HG03159 (cell line): ENCODE measurements at regions not wholly inside any gene's neighbourhood (a gene's known extent, or its start where the extent isn't known, plus 50 kb on each side); places are given as distances from the start of the nearest gene placed in this dataset.
"Not testable (repeated sequence)": the region's sequence is repeated elsewhere in the genome, so short reads cannot be mapped to it uniquely, and the experiment has no call there.

Source experiments
- ATAC-seq: cut with Tn5 transposase; IDR thresholded peaks from one replicate; pipeline ENCODE4 v1.9.1; 2021; ENCODE audit warnings: mild to moderate bottlenecking, moderate library complexity; ENCODE audit not compliant: unreplicated experiment

DNA sequence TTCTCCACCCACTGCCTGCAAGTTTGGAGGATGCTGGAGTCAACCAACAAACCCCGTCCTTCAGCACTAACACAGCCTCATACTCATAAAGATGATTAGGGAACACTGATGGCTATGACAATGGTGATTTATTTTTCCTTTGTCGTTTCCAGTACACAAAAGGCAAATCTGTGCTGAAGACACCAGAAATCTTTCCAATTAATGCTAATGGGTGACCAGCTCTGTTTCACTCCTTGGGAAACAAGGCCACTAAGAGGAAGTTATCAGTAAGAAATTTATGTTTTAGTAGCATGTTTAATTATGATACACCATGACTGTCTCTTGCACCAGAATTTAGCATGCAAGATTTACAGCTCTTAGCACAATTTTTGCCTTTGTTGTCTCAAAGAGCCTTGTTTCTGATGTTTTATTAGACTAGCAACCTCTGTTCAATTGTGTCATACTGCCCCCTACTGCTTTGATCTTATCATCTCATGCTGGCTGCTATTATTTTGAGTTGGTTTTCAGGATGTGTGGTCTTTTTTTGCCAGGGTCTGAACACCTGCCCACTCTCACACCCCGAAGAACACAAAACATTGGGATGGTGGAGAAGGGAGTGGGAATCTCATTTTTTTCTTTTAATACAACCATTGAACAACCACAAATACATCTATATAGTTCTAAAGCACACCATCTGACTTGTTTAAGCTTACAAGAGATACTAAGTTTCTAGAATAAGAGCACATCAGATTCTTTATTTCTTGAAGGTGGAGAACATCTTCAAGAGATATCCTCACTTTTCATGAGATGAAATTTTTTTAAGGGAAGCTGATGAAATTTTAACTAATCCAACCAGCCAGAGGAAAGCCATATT lies 160.9 kb downstream of the SPTSSA start:
- no peak for ATAC-seq

DNA sequence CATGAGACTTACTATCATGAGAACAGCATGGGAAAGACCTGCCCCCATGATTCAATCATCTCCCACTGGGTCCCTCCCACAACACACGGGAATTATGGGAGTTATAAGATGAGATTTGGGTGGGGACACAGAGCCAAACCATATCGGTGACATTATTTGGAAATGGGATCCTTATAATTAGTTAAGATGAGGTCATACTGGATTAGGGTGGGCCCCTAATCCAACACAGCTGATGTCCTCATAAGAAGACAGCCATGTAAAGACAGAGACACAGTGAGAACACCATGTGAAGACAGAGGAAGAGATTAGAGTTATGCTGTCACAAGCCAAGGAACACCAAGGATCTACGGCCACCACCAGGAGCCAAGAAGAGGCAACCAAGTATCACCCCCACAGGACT lies 161.7 kb downstream of the SPTSSA start:
- no peak for ATAC-seq

DNA sequence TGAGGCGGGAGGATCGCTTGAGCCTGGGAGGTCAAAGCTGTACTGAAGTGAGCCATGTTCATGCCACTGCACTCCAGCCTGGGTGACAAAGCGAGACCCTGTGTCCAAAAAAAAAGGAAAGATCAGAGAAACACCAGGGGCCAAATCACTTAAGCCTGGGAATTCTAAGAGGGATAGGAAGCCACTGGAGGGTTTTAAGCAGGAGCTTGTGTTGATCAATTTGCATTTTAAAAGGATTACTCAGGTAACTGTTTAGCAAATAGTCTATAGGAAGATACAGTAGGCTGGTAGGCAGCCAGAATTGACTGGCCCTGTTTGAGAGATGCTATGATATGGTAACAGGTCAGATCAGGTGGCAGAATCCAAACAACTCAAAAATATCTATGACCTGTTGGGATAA lies 162.7 kb downstream of the SPTSSA start:
- ATAC-seq = no peak

DNA sequence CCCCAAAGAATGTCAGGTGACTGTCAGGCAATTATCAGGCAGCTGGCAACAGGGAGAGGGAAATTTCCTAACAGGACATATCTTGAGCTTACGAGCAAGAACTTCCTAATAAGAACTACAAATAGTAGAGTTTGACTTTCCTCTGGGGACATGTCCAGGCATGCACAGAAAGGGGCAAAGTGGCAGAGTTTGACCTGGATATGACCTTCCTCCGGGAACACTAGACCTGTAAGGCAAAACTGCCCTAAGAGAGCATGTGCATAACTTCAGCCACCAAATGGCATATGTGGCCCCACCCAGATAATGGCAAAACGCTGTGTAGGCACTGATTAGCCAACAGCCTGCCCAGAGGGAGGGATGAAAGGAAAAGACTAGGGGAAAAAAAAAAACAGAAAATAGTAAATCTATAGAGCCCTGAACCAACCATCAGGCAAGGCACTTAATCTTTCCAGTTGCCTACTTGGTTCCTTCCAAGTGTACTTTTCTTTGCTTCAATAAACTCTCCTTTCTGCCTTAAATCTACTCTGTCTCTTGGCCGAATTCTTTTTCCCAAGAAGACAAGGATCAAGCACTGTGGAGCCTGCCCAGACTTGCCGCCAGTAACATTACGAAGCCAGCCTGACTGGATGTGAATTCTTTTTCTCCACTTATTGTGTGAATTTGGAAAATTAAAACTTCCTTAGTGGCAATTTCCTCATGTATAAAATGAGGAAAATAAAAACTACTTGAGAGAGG lies 164.1 kb downstream of the SPTSSA start:
- no peak for ATAC-seq

DNA sequence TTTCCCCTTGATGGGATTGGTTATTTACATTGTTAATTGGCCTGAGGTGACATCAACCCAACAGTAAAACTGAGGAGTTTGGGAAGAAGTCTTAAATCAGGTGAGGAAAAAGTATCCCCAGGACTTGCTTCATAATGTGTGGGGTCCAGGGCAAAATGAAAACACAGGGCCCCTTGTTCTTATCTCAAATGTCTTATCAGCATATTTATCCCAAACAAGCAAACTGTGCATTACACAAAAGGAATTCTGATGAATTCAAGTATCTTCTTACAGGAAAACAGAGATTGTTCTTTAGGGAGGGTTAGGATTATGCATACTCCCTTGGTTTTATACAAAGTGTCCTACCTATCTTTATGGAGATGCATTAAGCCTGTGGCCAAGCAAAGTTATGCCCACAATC lies 178.4 kb downstream of the SPTSSA start:
- no peak for ATAC-seq

DNA sequence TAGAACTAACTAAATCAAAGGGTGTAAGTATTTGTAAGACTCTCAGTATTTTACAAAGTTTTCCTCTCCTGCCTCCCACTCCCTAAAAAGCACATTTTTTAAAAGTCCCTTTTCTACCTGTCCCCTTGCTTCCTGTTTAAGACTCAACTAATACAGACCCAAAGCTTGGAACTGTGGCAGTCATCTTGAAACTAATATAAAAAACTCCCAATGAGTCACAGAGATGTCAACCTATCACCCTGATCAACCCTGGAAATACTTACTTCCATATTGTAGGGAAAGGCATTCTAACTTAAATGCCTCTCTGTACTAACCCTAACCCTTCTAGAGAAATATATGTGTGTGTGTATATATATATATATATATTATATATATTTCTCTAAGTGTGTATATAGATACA lies 184.8 kb downstream of the SPTSSA start:
- ATAC-seq = no peak

DNA sequence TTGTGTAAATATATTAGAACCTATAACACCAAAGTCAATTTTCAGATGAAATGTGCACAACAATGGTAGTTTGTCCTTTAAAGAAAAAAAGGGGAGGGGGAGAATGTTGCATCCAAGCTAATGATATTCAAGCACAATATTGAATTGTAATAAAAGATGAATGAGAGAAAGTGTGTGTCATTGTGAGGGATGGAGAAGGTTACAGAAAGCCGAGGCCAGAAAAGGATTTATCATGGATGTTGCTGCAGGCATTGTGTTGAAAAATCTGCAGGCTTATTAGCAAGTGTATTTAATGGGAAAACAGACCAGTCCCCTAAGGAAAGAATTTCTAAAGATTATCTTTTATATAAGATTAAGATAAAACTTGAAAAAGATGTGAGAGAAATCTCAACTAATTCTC lies 186.5 kb downstream of the SPTSSA start:
- ATAC-seq = no peak

DNA sequence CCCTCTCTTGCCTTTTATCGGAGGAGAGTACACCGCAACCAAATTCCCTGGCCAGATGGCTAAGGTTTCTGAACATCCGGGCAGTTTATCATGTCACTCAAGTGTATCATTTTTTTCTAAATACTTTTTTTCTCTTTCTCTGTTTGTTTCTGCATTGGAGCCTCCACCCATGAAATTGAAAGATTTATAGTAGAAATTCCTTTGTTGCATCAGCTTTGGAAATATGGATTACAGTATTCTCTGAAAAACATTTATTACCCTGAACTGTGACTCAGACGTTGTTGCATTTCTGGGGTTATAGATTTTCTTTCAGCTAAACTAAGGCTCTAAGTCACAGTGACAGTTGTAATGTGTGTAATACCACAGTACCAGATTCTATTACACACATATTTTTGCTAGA lies 187.0 kb downstream of the SPTSSA start:
- no peak for ATAC-seq

DNA sequence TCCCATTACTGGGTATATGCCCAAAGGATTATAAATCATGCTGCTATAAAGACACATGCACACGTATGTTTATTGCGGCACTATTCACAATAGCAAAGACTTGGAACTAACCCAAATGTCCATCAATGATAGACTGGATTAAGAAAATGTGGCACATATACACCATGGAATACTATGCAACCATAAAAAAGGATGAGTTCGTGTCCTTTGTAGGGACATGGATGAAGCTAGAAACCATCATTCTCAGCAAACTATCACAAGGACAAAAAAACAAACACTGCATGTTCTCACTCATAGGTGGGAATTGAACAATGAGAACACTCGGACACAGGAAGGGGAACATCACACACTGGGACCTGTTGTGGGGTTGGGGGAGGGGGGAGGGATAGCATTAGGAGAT lies 188.3 kb downstream of the SPTSSA start:
- not testable (repeated sequence) for ATAC-seq

DNA sequence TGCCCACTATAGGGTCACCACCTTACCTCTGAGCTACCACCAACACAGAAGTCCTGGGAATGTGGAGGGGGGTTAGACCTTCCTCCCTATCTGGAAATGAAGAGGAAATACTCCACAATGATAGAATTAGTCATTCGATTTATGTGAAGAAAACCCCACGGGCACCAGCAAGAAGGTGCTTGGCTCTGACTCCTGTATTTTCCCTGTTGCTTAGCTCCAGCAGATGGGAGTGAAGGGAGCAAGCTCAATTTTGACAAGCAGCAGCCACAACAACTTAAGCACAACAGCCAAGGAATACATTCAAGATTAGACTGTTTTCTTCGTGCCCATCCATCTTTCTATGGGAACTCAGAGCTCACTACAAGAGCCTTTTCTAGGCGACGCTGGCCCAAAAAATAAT lies 191.7 kb downstream of the SPTSSA start:
- no peak for ATAC-seq

DNA sequence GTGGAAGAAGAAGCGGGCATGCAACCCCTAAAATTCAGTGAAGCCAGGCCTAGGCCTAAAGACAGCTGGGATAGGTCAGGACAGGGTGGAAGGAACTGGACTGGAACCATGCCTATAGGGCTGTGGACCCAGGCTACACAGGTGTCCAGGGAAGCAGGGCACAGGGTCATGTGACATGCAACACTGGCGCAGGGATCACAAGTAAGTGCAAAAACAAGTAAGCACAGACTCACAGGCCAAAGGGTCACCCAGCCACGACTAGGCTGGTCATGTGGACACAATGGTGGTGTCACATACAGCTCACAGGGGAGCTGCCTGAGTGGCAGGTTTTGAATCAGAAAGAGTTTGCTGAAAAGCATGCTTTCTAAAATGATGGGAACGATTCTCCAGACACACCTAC lies 195.7 kb downstream of the SPTSSA start:
- no peak for ATAC-seq

DNA sequence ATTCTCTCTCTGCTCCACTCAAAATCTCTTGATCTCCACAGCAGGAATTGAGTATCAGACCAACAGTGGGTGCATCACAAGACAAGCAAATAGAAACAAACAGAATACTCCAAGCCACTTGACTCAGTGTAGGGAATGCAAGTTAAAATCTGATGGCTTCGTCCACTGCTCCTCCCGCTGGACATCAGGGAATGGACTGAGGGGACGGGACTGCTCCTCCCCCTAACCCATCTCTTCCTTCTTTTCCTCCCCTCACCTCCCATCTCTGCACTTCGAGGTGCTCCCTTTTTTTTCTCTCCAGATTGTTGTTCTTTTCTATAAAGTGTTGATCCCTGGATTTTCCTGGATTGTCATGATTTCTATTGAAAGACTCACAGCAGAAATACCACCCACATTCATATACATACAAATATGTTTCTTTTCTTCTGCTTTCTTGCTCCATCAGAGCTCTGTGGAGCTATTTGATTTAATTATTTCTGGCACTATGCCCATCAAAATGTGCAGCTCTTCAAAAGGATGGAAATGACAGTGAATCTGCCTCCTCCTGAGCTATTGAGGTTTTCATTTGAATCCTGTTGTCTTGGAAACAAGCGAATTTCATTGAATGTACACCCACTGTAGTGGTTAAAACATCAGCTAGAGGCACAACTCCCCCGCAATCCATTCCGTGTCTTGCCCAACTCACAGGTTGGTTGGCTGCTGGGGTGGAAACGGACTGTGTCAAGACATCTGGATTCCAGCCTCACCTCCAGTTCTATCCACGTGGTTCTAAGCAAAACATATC lies 199.7 kb downstream of the SPTSSA start:
- no peak for ATAC-seq

DNA sequence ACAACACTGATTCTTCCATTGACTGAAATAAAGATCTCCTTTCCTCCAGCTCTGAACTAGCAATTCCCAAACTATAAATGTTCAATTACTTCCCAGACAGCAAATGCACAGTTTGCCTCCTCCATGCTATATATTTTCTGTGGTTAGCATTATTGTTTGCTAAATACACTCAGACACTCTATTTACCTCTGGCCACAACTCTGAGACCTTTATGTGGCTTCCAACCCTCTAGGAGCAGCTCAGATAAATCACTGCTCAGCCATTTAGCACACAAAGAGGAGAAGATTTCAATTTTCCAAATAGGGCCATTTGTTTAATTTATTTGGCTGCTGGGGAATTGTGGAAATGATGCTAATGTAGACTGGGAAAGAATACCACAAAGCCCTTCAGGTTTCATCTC lies 202.0 kb downstream of the SPTSSA start:
- no peak for ATAC-seq

DNA sequence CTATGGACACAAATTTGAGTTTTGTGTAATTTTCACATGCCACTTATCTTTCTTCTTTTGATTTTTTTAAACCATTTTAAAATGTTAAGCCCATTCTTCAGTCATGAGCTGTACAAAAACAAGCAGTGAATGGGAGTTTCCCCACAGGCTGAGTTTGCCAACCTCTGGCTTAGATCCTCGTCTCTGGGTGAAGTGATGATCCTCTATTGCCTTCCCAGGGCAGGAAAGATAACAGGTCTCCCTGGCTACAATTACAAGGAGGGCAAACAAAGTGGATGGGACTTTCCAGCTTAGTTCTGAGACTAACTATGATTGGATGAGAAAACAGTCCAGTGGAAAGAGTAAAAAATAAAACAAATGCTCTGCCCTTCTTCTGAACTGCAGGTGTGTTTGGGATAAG lies 203.7 kb downstream of the SPTSSA start:
- no peak for ATAC-seq

DNA sequence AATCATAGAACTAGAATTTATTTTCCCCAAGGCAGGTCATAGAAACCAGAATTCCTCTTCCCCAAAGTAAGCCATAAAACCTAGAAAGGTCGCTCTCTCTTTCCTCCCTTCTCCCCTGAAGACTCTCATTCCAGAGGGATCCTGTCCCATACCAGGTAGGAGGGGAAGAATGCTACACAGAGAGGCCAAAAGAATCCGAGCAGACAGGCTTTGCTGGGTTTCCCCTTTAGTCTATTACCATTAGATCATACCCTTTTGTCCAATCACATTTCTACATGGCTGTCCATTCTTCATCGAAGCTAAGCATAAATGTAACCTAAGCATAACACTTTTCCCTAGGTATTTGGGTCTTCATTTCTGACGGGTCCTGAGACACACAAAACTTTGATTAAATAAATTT lies 204.5 kb downstream of the SPTSSA start:
- ATAC-seq = no peak

DNA sequence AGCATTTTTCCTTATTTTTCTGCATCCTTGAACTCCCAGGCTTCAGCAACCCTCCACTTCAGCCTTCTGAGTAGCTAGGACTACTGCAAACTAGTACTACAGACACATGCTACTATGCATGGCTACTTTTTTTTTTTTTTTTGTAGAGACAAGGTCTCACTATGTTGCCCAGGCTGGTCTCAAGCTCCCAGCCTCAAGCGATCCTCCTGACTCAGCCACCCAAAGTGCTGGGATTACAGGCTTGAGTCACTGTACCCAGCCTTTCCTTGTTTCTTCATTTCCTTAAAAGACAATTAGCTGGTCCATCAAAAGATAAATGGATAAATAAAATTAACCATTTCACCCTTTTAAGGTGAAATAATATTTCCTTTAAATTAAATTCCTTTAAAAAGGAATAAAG lies 205.8 kb downstream of the SPTSSA start:
- ATAC-seq = no peak

DNA sequence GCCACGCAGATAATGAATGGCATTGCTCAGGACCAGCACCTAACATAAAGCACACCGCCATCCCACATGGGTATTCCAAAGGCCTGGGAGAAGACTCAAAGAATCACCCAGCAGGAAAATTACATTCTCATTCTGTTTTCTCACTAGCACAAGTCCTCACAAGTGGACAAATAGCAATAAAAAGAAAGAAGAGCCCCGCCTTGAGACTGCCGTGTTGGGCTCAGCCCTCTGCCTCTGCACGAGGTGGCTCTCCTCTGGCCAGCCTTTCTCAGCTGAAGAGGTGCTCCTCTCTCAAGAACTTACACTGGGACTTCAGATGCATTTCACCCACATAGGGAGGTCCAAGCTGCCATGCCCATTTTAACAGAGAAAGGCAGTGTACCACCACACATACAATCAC lies 207.5 kb downstream of the SPTSSA start:
- no peak for ATAC-seq

DNA sequence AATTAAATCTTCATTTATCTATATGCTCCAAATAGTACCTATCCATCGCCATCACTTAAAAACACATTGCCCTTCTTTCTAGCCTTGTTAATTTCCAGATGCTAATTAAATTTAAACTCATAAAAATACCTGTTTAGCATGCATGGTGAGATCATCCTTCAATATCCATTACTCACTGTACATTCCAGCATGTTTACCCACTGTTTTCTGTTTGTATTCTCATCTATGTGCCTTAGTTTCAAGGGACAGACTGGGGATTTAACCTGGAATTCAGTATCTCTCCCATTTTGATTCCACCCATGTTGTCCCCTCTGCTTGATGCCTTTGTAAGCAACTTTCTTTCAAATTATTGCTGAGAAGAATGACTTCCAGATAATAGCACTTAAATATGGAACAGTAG lies 208.0 kb downstream of the SPTSSA start:
- ATAC-seq = no peak

DNA sequence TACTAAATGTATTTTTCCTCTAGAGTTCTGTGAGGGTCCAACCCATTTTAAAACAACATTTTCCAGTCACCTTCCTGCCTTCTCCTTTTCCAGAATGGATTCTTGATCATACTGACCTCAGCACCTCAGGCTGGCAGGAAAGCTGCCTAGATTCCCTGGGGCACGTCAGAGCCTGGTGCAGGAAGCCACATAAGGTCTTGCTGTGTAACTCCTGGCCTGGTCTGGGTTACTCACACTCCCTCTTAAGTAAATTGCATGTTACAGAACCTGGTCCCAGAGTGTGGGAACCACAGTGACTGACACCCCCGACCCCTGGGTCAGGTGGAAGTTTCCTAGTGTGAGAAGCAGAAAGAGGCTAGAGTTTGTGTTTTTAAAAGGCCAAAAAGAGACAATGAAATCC lies 209.8 kb downstream of the SPTSSA start:
- no peak for ATAC-seq

DNA sequence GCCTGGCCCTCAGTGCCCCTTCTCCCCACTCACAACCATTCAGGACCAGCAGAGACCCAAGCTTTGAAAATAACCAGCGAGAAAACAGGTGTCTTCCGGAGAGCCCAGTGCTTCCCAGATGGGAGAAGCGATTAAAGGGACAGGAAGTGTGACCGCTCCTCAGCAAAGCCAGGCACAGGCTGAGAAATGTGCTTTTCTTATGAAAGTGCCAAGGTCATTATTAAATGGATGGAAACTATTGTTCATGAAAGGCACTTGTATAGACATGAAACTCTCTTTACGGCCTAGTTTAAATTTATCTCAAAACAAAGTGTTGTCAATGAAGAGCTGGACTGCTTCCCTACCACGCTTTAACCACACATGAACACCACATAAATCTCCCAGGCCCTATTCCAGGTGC lies 210.4 kb downstream of the SPTSSA start:
- ATAC-seq = no peak

DNA sequence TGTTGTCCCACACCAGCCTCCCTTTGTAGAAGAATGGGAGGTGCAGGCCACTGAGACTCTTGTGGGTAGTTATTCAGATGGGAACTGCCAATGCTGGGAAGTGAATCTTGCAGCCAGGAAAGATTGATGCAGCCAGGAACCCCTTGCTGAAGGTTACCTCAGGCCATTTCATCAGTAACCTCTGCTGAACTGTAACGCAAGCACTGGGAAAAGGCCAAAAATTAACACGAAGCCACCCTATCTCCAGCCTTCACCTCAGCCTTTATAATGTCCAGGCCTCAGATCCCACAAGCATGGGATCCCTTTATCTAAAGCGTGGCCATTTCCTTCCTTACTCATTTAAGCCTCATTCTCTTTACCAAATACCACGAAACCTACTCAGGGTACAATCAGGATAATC lies 211.1 kb downstream of the SPTSSA start:
- no peak for ATAC-seq

DNA sequence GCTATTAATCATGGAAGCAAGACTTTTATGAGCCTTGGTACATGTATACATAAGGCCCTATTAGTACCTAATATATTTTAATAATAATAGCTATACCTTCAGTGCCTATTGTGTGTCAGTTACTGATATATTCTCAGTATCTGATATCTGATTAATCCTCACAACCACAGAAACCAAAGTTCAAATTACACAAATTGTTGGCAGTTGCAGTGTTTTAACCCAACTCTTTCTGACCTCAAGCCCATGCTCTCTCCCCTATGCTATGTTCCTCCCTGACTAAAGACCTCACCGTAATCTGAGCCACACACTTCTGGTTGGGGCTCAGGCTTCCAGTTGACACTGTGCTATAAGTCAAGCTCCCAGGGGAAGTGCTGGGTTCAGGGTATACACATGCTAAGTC lies 214.4 kb downstream of the SPTSSA start:
- ATAC-seq = no peak
